Lower lobe of right lung (tissue), 2 donors: ENCODE measurements at regions not wholly inside any gene's neighbourhood (a gene's known extent, or its start where the extent isn't known, plus 50 kb on each side); places are given as distances from the start of the nearest gene placed in this dataset.
A peak's percentile ranks its signal among the peaks of the same experiment; 100 is the strongest.

Experiments used
- ATAC-seq, 2 donors: fragments of 200-7000 bp; cut with Tn5 transposase; one replicate each; pipeline ENCODE4 v1.9.1; 2020 to 2022; ENCODE audit warnings: mild to moderate bottlenecking in 2 of 2, moderate library complexity in 2 of 2
- DNase-seq: peaks from one replicate; pipeline ENCODE4 v3.0.0-alpha.2; 2020
- H3K27ac ChIP-seq: fragments of 200-600 bp; one replicate; pipeline ENCODE4 v1.8.0; 2022
- H3K27me3 ChIP-seq: fragments of 200-600 bp; one replicate; pipeline ENCODE4 v1.8.0; 2022; ENCODE audit warnings: low read depth
- H3K36me3 ChIP-seq: fragments of 200-600 bp; one replicate; pipeline ENCODE4 v1.8.0; 2022; ENCODE audit warnings: mild to moderate bottlenecking
- H3K4me1 ChIP-seq: fragments of 200-600 bp; one replicate; pipeline ENCODE4 v1.8.0; 2022
- H3K4me3 ChIP-seq: fragments of 200-600 bp; one replicate; pipeline ENCODE4 v1.8.0; 2022; ENCODE audit warnings: mild to moderate bottlenecking
- H3K9me3 ChIP-seq: fragments of 200-600 bp; one replicate; pipeline ENCODE4 v1.8.0; 2022
- intact Hi-C: fragments of 100-400 bp; cut with DNase I; formaldehyde crosslinking; loops from one replicate; pipeline ENCODE4 v1.11.0; 2022
- TF ChIP-seq, protein P1 (sequence below): fragments of 200-600 bp; IDR thresholded peaks from one replicate; pipeline ENCODE4 v1.8.0; 2022; ENCODE audit warnings: antibody characterized with exemption, mild to moderate bottlenecking
- donor health status: DM: no; HTN: yes; CAD: no; lungs with severe emphysema.

DNA sequence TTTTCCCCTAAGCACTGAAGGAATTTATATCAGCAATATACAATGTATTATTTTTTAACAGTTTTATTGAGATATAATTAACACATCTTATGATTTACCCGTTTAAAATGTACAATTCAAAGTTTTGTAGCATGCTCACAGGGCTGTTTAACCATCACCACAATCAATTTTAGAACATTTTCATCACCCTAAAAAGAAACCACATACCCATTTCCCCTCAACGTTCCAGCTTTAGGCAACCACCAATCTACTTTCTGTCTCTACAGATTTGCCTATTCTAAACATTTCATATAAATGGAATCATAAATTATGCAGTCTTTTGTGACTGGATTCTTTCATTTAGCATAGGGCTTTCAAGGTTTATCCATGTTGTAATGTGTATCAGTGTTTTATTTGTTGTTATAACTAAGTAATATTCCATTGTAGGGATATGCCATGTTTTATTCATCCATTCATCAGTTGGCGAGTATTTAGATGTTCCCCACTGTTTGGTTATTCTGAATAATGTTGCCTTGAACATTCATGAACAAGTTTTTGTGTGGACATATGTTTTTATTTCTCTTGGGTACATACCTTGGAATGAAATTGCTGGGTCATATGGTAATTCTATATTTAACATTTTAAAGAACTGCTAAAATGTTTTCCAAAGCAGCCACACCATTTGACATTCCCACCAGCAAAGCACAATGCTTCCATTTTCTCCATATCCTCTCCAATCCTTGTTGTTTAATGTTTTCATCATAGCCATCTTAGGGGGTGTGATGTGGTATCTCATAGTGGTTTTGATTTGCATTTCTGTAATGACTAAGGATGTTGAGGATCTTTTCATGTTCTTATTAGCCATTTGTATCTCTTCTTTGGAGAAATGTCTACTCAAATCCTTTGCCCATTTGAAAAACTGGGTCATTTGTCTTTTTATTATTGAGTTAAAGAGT, 188.5 kb downstream of the TM2D1 start:
- Histone ChIP-seq H3K9me3 (no peaks in the 10 kb centered on the region), H3K4me1 (no peaks in the 10 kb centered on the region), H3K27ac (no peak overlapping the region), H3K4me3 (no peak overlapping the region), H3K27me3 (no peaks in the 10 kb centered on the region), H3K36me3 (no peaks in the 10 kb centered on the region)
- TF ChIP-seq, protein P1, sequence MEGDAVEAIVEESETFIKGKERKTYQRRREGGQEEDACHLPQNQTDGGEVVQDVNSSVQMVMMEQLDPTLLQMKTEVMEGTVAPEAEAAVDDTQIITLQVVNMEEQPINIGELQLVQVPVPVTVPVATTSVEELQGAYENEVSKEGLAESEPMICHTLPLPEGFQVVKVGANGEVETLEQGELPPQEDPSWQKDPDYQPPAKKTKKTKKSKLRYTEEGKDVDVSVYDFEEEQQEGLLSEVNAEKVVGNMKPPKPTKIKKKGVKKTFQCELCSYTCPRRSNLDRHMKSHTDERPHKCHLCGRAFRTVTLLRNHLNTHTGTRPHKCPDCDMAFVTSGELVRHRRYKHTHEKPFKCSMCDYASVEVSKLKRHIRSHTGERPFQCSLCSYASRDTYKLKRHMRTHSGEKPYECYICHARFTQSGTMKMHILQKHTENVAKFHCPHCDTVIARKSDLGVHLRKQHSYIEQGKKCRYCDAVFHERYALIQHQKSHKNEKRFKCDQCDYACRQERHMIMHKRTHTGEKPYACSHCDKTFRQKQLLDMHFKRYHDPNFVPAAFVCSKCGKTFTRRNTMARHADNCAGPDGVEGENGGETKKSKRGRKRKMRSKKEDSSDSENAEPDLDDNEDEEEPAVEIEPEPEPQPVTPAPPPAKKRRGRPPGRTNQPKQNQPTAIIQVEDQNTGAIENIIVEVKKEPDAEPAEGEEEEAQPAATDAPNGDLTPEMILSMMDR = no peak
- ATAC-seq (no peak), DNase-seq (no peak)
- intact Hi-C loops = no loop called here

DNA sequence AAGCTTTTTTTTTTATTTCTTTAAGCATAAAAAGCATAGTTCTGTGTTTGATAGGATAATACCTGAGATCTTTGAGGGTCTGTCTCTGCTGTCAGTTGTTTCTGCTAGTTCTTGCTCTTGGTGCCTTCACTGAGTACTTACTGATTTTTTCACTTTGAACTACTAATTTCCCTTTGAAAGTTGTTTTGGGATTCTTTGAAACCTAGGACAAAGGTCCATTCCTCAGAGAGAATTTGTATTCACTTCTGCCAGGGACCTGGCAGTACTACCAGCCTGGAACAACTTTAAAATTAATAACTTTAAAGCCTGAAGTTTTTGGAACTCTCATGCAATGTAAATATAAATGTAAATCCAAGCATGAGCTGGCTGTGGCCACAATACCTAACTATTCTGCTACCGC, 190.1 kb downstream of the TM2D1 start:
- no peaks in the 10 kb centered on the region for H3K4me1 ChIP-seq
- no peaks in the 10 kb centered on the region for H3K9me3 ChIP-seq
- no peak overlapping the region for H3K27ac ChIP-seq
- H3K36me3 ChIP-seq = no peaks in the 10 kb centered on the region
- intact Hi-C loops = no loop called here
- TF ChIP-seq, protein P1 = no peak
- no peak overlapping the region for H3K4me3 ChIP-seq
- no peaks in the 10 kb centered on the region for H3K27me3 ChIP-seq
- DNase-seq (no peak), ATAC-seq (no peak)

DNA sequence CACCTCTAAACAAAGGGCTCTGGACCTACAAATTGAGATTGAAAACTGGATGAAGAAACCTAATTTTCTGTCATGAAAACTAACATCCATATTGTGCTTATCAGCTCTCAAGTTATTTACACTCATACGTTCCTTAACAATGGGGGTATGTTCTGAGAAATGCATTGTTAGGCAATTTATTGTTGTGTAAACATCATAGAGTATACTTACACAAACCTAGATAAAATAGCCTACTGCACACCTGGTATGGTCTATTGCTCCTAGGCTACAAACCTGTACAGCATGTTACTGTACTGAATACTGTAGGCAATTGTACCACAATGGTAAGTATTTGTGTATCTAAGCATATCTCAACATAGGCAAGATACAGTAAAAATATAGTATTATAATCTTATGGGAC, 191.4 kb downstream of the TM2D1 start:
- Histone ChIP-seq H3K36me3 (no peaks in the 10 kb centered on the region), H3K27me3 (no peaks in the 10 kb centered on the region), H3K4me3 (no peak overlapping the region), H3K9me3 (no peaks in the 10 kb centered on the region), H3K4me1 (no peaks in the 10 kb centered on the region), H3K27ac (no peak overlapping the region)
- intact Hi-C loops = no loop called here
- no peak for ATAC-seq
- TF ChIP-seq, protein P1 = no peak
- DNase-seq = no peak

DNA sequence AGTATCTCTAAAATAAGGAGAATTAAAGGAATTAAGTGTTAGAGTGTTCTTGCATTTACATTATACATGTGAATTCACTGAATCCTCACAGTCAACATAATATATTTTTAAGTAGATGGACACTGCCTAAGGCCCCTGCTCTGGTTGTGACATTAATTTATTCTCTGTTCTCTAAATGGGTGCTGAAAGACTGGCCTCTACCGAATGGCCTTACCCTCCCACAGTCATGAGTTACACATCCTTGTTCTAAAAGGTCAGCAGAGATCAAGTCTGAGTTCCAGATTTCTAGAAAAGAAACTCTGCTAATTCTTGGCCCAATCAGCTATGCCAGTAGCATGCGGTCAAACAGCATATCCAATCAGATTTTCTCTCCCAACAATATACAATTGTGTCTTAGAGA, 193.2 kb downstream of the TM2D1 start:
- peak in 1 of 2 donors; percentile 35 for ATAC-seq
- no peak overlapping the region for H3K27ac ChIP-seq
- no peaks in the 10 kb centered on the region for H3K36me3 ChIP-seq
- no peak overlapping the region for H3K4me3 ChIP-seq
- intact Hi-C loops = no loop called here
- TF ChIP-seq, protein P1 = no peak
- no peaks in the 10 kb centered on the region for H3K9me3 ChIP-seq
- no peak for DNase-seq
- no peaks in the 10 kb centered on the region for H3K4me1 ChIP-seq
- no peaks in the 10 kb centered on the region for H3K27me3 ChIP-seq

DNA sequence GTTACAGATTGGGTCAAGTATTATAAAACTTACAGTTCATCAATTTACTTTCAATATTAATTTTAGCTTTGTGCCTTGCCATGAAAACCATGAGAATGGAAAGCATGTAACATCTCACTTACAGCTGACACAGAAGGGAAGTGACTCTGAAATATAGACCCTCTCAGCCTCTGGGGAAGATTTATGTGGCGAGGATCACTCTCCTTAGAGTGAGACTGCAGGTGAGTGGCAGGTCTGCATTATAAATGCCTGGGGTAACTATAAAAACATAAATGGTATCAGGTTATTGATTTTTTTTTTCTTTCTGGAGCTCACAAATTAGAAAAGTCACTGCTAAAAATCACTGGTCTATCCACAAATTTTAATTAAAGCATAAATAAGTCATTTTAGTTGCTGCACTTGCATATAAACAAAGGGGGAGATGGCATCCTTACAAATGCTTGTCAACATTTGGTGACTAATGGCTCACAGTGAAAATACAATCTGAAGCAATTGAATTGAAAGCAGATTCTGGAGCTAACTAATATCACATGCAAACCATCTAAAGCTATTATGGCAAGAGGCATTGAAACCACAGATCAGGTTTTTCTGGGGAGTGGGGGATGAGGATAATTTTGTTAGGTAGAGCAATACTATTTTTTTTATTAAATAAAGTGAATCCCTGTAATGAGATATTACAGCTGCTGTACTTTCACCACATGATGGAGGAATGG, 200.9 kb downstream of the TM2D1 start:
- ATAC-seq (no peak), DNase-seq (no peak)
- intact Hi-C loops = no loop called here
- Histone ChIP-seq H3K36me3 (no peaks in the 10 kb centered on the region), H3K4me1 (peaks cover 3% of the 10 kb centered on the region), H3K9me3 (no peaks in the 10 kb centered on the region), H3K27ac (no peak overlapping the region), H3K4me3 (no peak overlapping the region), H3K27me3 (no peaks in the 10 kb centered on the region)
- TF ChIP-seq, protein P1 = no peak
